HG02970 (cell line): ENCODE measurements at regions not wholly inside any gene's neighbourhood (a gene's known extent, or its start where the extent isn't known, plus 50 kb on each side); places are given as distances from the start of the nearest gene placed in this dataset.

Experiments
- ATAC-seq: cut with Tn5 transposase; IDR thresholded peaks from one replicate; pipeline ENCODE4 v1.9.1; 2021; ENCODE audit warnings: mild to moderate bottlenecking, moderate library complexity, moderate number of reproducible peaks; ENCODE audit not compliant: unreplicated experiment, low FRiP score

DNA sequence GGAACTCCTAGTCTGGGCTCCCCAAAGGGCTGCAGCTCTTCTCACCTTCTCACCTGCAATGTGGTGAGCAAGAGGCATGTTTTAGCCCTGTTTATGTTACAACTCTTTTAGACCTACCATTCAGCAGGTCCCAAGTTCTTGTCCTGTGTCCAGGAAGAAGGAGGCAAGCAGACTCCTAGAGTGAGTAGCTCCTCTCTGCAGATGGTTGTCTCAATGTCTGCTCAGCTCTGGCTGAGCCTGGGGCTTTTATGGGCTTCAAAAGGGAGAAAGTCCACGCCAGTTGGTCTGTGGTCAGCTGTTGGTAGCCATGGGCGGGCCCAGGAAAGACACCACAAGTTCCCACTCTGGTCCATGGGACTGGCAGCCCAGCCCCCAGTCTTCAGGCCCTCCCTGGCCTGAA, 148.1 kb upstream of the HS6ST1 start:
- no peak for ATAC-seq

DNA sequence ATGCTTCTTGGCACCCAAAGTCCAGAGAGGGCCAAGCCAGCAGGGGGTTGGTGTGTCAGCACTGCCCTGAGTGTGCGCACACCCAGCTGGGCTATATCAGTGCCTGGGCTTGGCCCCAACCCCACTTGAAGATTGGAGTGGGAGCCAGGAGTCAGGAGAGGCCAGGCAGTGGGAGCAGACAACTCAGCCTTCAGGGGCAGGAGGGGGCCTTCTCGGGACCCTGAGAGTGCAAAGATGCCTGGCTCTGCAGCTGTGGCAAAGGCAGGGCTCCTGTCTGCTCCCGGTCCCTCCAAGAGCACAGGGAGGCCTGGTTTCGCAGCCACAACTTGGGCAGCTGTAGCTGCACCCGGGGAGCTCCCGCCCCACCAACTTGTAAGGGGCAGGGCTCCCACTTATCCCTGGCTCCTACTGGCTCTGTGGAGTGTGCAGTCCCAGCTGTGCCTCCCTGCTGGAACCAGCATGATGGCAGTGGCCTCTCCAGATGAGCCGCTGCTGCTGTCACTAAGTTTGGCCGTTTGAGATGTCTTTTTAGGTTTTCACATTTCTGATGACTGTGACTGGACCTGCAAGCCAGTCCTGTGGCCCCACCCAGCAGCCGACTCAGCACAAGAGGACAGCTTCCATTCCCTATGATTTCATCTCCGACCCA, 148.8 kb upstream of the HS6ST1 start:
- ATAC-seq, result no peak

DNA sequence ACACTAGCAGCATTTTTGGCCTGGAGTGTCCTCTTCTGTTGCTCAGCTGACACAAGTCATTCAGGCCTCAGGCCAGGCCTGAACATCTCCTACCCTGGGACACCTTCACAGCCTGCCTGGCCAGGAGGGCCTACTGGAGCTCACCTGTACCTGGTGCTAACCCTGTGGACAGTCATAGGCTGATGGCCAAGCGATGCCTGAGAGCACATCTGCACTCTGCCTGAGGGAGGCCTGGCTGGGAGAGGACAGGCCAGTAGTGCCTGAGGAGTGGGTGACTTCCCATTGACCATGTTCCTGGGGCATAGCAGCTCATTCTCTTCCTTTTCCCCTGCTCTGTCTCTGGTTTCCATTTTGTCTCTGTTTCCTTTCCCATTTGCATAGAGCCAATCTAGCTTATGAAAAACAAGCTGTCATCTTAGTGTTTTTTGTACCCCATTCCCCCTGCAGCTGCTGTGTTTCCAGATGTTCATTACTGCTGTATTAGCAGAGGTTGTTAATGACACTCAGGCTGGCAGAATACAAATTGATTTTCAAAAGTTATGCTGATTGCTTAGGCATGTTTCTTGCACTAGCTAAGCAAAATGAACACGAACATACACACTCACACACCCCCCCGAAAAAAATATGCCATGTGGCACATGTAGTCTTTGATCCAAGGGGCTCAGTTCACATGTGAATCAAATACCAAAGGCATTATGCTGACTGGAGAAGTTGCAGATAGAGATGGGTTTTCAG, 149.7 kb upstream of the HS6ST1 start:
- ATAC-seq, result no peak

DNA sequence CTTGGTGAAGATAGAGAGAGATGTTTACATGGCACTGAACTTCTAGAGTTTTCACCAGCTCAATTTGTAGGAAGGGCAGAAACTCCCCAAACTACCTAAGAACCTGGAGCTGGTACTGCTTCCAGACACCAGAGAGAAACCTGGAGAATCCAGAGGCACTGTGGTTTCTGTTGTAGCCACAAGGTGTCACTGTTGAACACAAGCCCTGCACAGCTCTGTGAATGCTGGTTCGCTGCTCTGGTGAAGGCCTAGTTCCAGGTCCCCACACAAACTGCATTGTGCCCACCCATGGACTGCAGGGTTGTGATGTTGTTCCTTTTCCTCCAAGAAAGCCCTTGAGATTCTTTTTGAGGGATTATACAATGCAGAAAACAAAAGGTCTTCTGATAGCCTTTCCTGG, 150.5 kb upstream of the HS6ST1 start:
- no peak for ATAC-seq

DNA sequence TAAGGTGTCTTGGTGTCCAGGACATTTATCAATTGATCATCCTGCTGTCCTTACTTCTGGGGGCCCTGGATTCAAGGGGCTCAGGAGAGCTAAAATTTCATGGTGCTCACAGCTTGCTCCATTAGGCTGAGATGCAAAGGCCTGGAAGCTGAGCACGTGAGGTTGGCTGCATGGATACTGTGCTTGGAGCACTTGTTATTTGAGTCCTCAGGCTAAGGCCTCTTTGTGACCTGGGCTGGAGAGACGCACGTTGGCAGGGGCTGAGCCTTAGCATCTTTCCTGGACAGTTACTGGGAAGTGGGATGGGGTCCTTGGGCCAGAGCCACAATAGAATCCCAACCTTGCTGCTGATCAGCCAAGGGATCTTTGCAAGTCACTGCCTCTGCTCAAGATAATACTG, 151.2 kb upstream of the HS6ST1 start:
- ATAC-seq, result no peak

DNA sequence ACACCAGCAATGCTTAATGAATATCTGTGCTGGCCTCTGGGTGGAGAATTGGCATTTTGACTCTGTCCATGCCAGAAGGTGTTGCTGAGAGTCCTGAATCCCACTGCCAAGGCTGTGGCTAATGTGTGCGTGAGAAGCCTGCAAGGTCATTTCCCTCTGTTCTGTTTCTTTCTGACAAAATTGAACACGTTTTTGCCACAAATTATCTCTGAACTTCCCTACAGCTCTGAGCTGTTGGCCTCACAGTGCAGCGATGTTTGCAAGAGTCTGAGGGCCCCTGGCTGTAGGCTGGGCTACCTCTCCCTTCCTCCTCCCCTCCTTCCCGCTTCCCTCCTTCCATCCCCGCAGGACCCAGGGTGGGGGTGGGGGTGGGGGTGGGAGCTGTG, 154.1 kb upstream of the HS6ST1 start:
- ATAC-seq, result no peak

DNA sequence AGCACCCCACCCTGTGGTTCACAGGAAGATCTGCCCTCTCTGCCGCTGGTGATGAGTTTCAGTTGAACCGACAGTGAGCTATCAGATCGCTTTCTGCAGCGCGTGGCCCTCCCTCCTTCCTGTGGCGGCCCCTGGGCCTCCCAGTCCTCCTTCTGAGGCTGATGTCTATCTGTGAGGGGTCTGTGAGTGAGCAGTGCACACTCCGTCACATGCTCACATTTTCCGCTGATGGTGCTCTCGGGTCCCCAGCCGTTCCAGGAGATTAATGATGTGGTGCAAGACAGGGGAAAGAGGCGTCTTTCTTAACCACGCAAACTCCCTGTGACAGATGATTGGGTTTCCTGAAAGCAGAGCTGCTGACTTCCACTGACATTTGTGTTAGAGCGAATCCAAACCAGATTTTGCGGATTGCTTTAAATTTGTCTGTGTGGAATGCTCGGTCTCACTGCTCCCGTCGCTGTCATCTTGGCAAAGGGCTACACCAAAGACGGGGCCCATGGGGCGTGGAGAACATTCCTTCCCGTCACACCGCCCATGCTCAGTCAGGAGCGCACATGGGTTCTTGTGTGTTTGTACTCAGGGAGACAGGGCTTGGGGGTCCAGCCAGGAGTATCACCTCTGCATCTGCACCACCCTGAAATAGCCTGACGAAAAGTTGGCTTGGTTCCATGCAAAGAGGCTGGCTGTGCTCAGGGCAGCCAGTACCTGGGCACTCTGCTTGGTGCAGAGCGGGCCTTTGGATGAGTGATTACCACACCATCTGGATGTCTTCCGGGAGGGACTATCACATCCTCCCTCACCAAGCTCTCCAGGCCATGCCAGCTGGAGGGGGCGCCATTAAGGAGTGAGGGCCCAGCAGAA, 154.7 kb upstream of the HS6ST1 start:
- ATAC-seq, result no peak

DNA sequence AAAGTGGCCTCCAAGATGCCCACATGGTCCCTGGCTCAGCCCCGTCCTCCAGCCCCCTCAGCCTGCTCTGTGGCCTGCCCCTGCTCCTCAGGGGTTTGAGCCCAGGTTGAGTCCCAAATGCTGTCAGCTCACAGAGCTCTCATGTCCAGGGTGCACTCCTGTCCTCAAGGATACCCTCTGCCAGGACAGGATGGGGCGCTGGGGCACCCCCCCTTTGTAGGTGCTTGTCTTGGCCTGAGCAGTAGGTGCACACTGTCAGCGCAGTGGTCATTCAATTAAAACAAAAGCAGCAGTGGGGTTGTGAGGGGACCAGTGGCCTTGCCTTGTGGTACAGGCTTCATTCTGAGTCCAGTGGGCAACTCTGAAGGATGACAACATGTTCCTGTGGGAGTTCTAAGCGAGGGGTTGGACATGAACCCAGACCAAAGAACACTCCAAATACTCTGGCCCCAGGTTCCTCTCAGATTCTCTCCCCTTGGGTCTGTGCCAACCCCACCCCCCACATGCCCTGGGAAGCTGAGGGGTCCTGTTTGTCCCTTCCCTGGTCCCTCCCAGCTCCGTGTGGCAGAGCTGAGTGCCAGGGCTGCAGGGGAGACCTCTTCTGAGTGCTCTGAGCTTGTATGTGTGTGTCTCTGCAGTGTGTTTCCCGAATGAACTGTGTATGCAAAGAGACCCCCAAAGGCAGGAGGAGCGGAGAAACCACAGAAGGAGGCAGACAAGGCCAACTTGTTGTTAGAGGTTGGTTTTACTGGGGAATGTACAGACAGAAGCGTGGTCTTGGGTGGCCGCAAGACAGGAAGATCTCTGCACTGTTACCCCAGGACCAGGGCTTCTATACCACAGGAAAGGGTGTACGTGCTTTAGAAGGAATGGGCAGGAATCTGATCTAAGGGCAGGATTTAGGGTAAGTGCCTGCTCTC, 155.6 kb upstream of the HS6ST1 start:
- no peak for ATAC-seq

DNA sequence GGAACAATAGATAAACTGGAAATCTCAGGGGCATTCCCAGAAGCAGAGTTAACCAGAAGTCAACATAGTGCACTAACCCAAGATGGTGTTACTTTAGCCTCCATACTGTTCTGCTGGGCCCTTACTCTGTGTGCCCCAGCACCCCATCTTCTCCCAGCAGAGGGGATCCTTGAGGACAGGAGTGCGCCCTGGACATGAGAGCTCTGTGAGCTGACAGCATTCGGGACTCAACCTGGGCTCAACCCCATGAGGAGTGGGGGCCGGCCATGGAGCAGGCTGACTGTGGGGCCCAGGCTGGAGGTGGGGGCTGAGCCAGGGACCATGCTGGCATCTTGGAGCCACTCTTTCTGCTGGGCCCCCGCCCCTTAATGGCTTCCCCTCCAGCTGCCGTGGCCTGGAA, 156.3 kb upstream of the HS6ST1 start:
- no peak for ATAC-seq

DNA sequence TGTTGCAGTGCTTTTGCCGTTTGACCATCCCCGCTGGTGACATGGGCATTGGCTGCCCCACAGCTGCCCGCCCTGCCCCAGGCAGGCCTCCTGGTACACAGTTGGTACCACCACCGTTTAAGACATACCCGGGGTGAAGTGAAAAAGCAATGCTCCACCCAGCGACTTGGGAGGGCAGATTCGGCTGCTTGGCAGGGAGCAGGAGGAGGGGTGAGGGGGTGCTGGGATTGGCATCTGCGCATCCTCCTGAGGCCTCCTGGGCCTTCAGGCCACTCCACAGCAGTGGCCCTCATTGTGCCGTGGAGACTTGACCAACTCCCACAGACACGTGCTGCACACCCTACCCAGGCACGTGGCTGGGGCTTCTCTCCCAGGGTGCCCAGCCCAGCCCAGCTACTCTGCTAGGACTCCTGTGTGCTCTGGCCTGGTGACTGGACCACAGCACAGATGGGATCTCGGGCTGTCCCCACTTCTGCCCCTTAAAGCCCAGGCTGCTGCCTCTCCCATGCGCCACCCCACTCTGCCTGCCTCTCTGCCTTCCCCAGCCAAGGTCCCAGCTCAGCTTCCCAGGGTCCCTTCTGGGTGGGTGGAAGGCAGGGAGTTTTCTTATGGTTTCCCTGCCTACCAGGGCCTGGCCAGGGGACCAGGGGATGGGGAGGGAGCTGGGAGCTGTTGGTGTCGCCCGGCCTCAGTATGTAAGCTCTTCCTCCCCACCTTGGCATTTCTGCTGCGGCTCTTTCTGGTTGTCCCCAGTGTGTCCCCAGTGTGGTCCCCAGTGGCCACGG, 157.0 kb upstream of the HS6ST1 start:
- no peak for ATAC-seq

DNA sequence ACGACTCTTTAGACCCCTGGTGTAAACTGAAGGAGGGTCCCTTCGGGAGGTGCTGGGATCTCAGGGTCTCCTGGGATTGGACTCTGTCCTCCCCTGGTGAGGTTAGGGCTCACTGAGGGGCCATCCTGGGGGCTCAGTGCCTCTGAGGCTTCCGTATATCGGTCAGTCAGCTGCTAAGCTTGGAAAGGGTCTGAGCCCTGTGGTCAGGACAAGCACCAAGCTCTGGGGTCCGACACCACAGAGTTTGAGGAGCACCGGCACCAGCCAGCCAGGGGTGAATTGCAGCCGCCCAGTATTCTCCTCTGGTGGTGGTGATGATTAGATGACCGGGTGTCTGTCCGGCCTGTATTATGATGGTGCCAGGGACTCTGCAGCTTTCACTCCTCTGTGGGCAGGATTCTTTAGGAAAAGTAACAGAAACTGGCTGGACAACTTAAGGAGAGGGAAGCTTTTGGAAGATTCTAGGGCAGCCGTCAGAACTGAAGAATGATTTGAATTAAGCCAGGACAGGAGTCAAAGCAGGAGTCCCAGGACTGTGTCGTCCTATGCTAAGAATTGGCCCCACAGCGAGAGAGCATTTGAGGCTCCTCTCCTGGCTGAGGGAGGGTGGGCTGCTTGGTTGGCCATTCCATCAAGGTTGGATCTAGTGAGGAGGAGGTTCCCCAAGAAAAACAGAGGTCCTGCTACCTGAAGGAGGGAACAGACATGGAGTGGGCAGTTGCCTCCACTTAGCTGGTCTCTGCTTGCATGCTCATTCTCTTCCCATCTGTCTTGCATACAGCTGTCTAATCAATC, 158.6 kb upstream of the HS6ST1 start:
- no peak for ATAC-seq

DNA sequence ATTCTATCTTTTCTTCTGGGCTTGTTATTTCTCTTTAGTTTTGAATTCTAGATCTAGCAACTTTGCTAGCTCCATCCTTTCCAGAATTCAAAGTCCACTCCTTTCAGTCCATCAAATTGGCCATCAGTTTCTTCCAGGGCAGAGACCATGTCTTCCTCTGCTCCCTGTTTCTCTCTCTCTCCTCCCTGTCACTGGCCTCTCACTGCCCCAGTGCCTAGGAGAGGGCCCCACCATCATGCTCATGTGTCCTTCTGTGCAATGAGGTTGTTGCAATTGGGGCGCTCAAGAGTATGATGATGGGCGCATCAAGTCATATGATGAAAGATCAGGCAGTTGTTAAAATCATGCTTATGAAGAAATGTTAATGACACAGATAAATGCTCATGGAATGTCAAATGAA, 159.2 kb upstream of the HS6ST1 start:
- no peak for ATAC-seq

DNA sequence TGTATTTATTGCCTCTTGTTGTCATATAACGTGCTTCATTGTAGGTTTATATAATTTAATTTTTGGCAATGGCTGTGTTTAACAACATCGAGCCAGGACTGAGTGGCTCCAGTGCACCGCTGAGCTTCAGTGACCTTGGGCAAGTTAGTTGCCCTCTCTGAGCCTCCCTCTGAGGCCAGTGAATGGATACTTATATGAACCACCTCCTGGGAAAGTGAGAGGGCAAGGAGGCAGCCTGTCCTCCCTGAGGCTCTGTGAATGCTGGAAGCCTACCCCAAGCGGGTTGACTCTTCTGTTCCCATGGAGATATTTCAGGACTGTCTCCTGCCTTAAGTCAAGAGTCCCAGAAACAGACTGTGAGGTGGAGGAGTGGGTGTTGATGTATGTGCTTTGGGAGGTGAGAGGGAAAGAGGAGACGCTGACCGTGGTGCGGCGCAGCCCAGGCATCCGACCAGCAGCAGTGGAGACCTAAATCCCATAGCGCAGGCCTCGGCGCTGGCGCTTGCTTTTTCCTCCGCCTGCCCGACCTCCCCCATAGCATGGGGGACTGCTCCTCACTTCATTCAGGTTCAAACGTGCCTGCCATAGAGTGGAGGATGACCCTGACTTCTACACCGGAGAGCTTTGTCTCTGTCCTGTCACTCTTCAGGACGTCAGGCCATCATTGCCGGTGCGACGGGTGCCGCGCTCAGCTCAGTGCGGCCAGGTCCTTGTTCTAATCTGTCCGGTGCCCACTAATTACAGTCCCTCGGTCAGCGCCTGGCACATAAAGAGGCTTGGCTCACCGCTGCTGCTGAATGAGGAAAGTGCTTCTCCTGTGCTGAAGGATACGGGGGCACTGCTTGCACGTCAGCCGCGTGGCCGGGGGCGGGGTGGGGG, 167.3 kb upstream of the HS6ST1 start:
- ATAC-seq, result no peak

DNA sequence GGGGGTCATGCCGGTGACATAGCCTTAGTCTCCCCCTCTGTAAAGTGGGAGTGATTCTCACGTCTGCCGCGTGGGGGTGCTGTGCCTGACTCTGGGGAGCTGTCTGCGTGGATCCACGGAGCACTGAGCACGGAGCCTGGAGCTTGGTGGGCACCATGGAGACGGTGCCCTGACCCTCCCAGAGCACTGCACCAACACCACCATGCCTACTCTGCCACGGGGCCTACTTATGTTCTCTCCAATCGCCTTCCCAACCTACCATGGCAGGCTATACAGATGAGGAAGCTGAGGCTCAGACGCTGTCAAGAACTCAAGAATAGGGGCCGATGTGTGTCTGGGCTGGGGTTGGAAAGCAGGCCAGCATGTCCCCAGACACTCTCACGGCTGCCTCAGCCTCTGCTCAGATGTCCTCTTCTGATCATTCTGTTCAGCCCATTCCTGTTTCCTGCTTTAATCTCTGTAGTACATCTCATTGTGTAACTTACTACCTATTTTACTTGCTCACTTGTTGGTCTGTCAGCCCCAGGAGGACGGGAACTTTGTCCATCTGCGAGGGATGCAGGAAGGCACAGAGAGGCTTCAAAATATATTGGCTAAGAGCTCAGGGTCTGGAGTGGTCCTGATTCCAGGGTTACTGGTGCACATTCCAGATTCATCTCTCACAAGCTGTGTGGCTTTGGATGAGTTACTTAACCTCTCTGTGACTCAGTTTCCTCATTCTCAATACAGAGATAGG, 168.1 kb upstream of the HS6ST1 start:
- no peak for ATAC-seq

DNA sequence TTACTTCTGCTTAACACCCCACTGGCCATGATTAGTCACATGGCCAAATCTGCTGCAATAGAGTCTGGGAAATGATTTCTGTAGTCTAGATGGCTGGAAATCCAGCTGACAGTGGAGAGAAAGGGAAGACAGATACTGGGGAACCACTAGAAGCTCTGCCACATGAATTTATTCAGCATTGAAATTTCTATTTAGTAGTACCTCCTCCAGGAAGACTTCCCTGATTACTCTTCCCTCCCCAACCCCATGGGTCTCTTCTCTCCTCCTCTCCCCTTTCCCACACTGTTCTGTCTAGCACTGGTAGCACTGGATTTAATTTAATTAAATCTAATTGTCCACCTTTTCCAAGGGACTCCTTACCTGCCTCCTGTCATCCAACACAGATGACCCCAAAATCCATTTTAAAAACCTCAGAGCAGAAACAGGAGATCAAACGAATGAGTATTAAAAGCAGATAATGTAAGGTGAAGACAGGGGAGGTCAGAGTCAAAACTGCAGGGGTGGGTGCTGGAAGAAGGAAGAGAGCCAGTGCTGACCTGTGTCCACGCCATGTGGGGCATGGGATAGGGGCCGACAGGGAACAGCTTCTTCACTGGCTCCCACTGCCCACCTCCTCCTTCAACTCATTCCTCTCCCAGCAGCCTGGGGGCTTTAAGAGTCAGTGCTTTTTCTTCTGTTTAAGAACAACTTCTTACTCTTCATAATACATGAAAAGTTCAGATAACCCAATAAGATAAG, 169.2 kb upstream of the HS6ST1 start:
- no peak for ATAC-seq

DNA sequence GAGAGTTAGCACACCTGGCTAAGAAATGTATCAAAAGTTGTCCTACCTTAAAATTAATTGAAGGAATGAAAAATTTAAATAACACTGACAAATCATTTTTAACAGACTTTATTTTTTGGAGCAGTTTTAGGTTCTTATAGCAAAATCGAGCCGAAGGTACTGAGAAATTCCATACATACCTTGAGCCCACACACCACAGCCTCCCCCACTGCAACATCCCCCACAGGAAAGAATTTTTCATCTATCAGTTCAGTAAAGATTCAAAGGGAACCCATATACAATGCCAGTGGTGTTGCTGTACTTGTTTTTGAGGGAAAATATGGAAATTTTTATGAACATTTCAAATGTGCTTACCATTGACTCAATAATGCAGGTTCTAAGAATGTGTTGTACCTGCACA, 169.8 kb upstream of the HS6ST1 start:
- no peak for ATAC-seq
